HL-60 (cell line): ENCODE measurements at regions not wholly inside any gene's neighbourhood (a gene's known extent, or its start where the extent isn't known, plus 50 kb on each side); places are given as distances from the start of the nearest gene placed in this dataset.

Experiments used
- GABPA ChIP-seq: IDR thresholded peaks from 2 replicates; pipeline ENCODE4 v1.6.1; 2012; ENCODE audit warnings: low read depth
- POLR2AphosphoS5 ChIP-seq: IDR thresholded peaks from 2 replicates; pipeline ENCODE4 v1.6.1; 2012; ENCODE audit warnings: low read depth
- TF ChIP-seq, protein P1 (sequence below): IDR thresholded peaks from one replicate; pipeline ENCODE4 v1.5.1; 2011; ENCODE audit warnings: low read length, control low read depth, inconsistent platforms; ENCODE audit not compliant: insufficient read depth
- TF ChIP-seq, protein P2 (sequence below): IDR thresholded peaks from 2 replicates; pipeline ENCODE4 v1.6.1; 2012; ENCODE audit warnings: low read depth; ENCODE audit not compliant: insufficient replicate concordance

DNA sequence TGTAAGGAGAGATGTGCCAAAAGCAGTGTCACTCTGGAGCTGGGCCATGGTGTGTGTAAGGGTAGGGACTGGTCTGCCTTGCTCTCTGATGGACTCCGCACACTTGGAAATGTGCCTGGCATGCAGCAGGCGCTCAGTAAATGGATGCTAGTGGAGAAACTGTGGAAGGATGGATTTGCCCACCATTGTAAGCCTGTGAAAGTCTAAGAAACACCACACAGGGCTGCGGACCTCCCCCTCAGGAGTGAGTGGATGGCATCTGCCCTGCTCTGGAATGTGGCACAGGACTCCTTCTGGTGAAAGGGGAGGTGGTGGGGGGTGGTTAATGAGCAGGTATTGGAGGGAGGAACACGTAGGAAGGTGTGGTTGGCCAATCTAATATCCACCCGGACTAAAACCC is 62.2 kb upstream of the ACAN start:
- TF ChIP-seq, protein P1, sequence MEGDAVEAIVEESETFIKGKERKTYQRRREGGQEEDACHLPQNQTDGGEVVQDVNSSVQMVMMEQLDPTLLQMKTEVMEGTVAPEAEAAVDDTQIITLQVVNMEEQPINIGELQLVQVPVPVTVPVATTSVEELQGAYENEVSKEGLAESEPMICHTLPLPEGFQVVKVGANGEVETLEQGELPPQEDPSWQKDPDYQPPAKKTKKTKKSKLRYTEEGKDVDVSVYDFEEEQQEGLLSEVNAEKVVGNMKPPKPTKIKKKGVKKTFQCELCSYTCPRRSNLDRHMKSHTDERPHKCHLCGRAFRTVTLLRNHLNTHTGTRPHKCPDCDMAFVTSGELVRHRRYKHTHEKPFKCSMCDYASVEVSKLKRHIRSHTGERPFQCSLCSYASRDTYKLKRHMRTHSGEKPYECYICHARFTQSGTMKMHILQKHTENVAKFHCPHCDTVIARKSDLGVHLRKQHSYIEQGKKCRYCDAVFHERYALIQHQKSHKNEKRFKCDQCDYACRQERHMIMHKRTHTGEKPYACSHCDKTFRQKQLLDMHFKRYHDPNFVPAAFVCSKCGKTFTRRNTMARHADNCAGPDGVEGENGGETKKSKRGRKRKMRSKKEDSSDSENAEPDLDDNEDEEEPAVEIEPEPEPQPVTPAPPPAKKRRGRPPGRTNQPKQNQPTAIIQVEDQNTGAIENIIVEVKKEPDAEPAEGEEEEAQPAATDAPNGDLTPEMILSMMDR = no peak
- TF ChIP-seq, protein P2, sequence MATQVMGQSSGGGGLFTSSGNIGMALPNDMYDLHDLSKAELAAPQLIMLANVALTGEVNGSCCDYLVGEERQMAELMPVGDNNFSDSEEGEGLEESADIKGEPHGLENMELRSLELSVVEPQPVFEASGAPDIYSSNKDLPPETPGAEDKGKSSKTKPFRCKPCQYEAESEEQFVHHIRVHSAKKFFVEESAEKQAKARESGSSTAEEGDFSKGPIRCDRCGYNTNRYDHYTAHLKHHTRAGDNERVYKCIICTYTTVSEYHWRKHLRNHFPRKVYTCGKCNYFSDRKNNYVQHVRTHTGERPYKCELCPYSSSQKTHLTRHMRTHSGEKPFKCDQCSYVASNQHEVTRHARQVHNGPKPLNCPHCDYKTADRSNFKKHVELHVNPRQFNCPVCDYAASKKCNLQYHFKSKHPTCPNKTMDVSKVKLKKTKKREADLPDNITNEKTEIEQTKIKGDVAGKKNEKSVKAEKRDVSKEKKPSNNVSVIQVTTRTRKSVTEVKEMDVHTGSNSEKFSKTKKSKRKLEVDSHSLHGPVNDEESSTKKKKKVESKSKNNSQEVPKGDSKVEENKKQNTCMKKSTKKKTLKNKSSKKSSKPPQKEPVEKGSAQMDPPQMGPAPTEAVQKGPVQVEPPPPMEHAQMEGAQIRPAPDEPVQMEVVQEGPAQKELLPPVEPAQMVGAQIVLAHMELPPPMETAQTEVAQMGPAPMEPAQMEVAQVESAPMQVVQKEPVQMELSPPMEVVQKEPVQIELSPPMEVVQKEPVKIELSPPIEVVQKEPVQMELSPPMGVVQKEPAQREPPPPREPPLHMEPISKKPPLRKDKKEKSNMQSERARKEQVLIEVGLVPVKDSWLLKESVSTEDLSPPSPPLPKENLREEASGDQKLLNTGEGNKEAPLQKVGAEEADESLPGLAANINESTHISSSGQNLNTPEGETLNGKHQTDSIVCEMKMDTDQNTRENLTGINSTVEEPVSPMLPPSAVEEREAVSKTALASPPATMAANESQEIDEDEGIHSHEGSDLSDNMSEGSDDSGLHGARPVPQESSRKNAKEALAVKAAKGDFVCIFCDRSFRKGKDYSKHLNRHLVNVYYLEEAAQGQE = no peak
- TF ChIP-seq POLR2AphosphoS5 (no peak), GABPA (no peak)
